Smooth muscle cell (in vitro differentiated cells): ENCODE measurements at regions not wholly inside any gene's neighbourhood (a gene's known extent, or its start where the extent isn't known, plus 50 kb on each side); places are given as distances from the start of the nearest gene placed in this dataset.
A peak's percentile ranks its signal among the peaks of the same experiment; 100 is the strongest.
"Not testable (repeated sequence)": the region's sequence is repeated elsewhere in the genome, so short reads cannot be mapped to it uniquely, and the experiment has no call there.

ENCODE experiments used
- DNase-seq: peaks from one replicate; lab custom pipeline; 2025; ENCODE audit not compliant: unreplicated experiment; lab: John Stamatoyannopoulos, UW
- H2AFZ ChIP-seq: fragments of 200-600 bp; sonication (generic); 2 replicates; pipeline ENCODE4 v1.6.0; 2016; ENCODE audit warnings: antibody characterized with exemption, low read depth, mild to moderate bottlenecking
- H3F3A ChIP-seq: fragments of 200-600 bp; sonication (generic); 2 replicates; pipeline ENCODE4 v1.6.0; 2017; ENCODE audit warnings: antibody characterized with exemption, low read depth
- H3K27ac ChIP-seq: fragments of 200-600 bp; sonication (generic); 2 replicates; pipeline ENCODE4 v1.5.1; 2016; ENCODE audit warnings: low read depth, mild to moderate bottlenecking
- H3K27me3 ChIP-seq: fragments of 200-600 bp; sonication (generic); 2 replicates; pipeline ENCODE4 v1.6.1; 2016; ENCODE audit warnings: low read depth, mild to moderate bottlenecking
- H3K36me3 ChIP-seq: fragments of 200-600 bp; sonication (generic); 2 replicates; pipeline ENCODE4 v1.5.1; 2016; ENCODE audit warnings: low read depth
- H3K4me1 ChIP-seq: fragments of 200-600 bp; sonication (generic); 2 replicates; pipeline ENCODE4 v1.5.1; 2016; ENCODE audit warnings: low read depth
- H3K4me2 ChIP-seq: fragments of 200-600 bp; sonication (generic); 2 replicates; pipeline ENCODE4 v1.6.0; 2016; ENCODE audit warnings: mild to moderate bottlenecking
- H3K4me3 ChIP-seq: fragments of 200-600 bp; sonication (generic); 2 replicates; pipeline ENCODE4 v1.5.1; 2016; ENCODE audit warnings: mild to moderate bottlenecking
- H3K79me2 ChIP-seq: fragments of 200-600 bp; sonication (generic); 2 replicates; pipeline ENCODE4 v1.6.0; 2016; ENCODE audit warnings: low read depth, mild to moderate bottlenecking
- H3K9ac ChIP-seq: fragments of 200-600 bp; sonication (generic); 2 replicates; pipeline ENCODE4 v1.6.0; 2016; ENCODE audit warnings: low read depth
- H3K9me3 ChIP-seq: fragments of 200-600 bp; sonication (generic); replicated peaks from 2 replicates; pipeline ENCODE4 v1.5.1; 2016; ENCODE audit warnings: low read depth
- H4K20me1 ChIP-seq: fragments of 200-600 bp; sonication (generic); 2 replicates; pipeline ENCODE4 v1.6.0; 2016; ENCODE audit warnings: low read depth
- CTCF ChIP-seq: fragments of 200-600 bp; sonication (generic); IDR thresholded peaks from 2 replicates; pipeline ENCODE4 v1.5.1; 2017; ENCODE audit warnings: borderline replicate concordance, mild to moderate bottlenecking, antibody characterized with exemption; ENCODE audit not compliant: insufficient read depth, poor library complexity, severe bottlenecking
- WGBS: methylation state at CpG from one replicate; pipeline ENCODE4 v1.1.7; 2016; ENCODE audit warnings: low lambda C conversion rate; 5-methylcytosine and 5-hydroxymethylcytosine counted together

GRCh38 chr17:77337150-77337549 is 196.4 kb downstream of the SEC14L1 start:
- 94% methylated on average over 2 of the region's 2 CpGs for WGBS
- Histone ChIP-seq H3K27me3 (no peaks in the 10 kb centered on the region), H4K20me1 (peaks cover 58% of the 10 kb centered on the region), H3K4me3 (no peak overlapping the region), H3K9me3 (no peaks in the 10 kb centered on the region), H3K79me2 (peaks cover 90% of the 10 kb centered on the region), H3K27ac (no peak overlapping the region), H3K4me1 (peaks cover 5% of the 10 kb centered on the region), H2AFZ (no peak overlapping the region), H3K9ac (no peak overlapping the region), H3K36me3 (no peaks in the 10 kb centered on the region), H3F3A (peaks cover 11% of the 10 kb centered on the region), H3K4me2 (no peak overlapping the region)
- TF ChIP-seq CTCF, result no peak
- DNase-seq, result no peak

- WGBS, result 87% methylated on average over 10 of the region's 10 CpGs
- Histone ChIP-seq H3K27ac (no peak overlapping the region), H3K4me1 (peaks cover 4% of the 10 kb centered on the region), H3K4me3 (no peak overlapping the region), H3K27me3 (no peaks in the 10 kb centered on the region), H3F3A (no peaks in the 10 kb centered on the region), H2AFZ (no peak overlapping the region), H4K20me1 (peaks cover 75% of the 10 kb centered on the region), H3K79me2 (peaks cover 94% of the 10 kb centered on the region), H3K36me3 (peaks cover 4% of the 10 kb centered on the region), H3K9ac (no peak overlapping the region), H3K9me3 (no peaks in the 10 kb centered on the region), H3K4me2 (no peak overlapping the region)
- DNase-seq, result no peak
- no peak for TF ChIP-seq CTCF
These were observed 200.3 kb downstream of the SEC14L1 start for GRCh38 chr17:77341069-77341541.

GRCh38 chr17:77342656-77342990 is 201.9 kb downstream of the SEC14L1 start:
- WGBS, result 83% methylated on average over 8 of the region's 8 CpGs
- Histone ChIP-seq H3K4me2 (peak overlapping the region; percentile 22), H3K79me2 (peaks cover 93% of the 10 kb centered on the region), H4K20me1 (peaks cover 88% of the 10 kb centered on the region)
- H3K9me3 ChIP-seq, H2AFZ ChIP-seq, H3K36me3 ChIP-seq, H3K4me1 ChIP-seq, H3K9ac ChIP-seq, H3K27me3 ChIP-seq, H3K4me3 ChIP-seq, H3K27ac ChIP-seq, H3F3A ChIP-seq, DNase-seq: not testable (repeated sequence)

- WGBS, result 97% methylated on average over 7 of the region's 7 CpGs
- H3K79me2 ChIP-seq, result peaks cover 93% of the 10 kb centered on the region
- H3K36me3 ChIP-seq, result peaks cover 4% of the 10 kb centered on the region
- H3F3A ChIP-seq, result no peaks in the 10 kb centered on the region
- H3K9ac ChIP-seq, result no peak overlapping the region
- TF ChIP-seq CTCF, result no peak
- peaks cover 87% of the 10 kb centered on the region for H4K20me1 ChIP-seq
- H3K4me1 ChIP-seq, result peaks cover 4% of the 10 kb centered on the region
- H2AFZ ChIP-seq, result no peak overlapping the region
- H3K4me3 ChIP-seq, result no peak overlapping the region
- DNase-seq, result no peak
- H3K27ac ChIP-seq, result no peak overlapping the region
- H3K27me3 ChIP-seq, result no peaks in the 10 kb centered on the region
- no peaks in the 10 kb centered on the region for H3K9me3 ChIP-seq
- peak overlapping the region; percentile 22 for H3K4me2 ChIP-seq
These were observed 202.4 kb downstream of the SEC14L1 start for GRCh38 chr17:77343031-77343800.
